GM10266 (cell line): ENCODE measurements at regions not wholly inside any gene's neighbourhood (a gene's known extent, or its start where the extent isn't known, plus 50 kb on each side); places are given as distances from the start of the nearest gene placed in this dataset.

ENCODE experiments used
- DNase-seq: peaks from one replicate; pipeline ENCODE4 v3.0.0; 2012; ENCODE audit errors: extremely low spot score
- CTCF ChIP-seq: IDR thresholded peaks from 2 replicates; pipeline ENCODE4 v1.5.1; 2012; ENCODE audit warnings: mild to moderate bottlenecking, low read depth; ENCODE audit not compliant: control insufficient read depth, insufficient read depth; ENCODE audit errors: missing control alignments

- no peak for DNase-seq
- no peak for TF ChIP-seq CTCF
Measured at GRCh38 chr12:78683031-78683430, 181.5 kb upstream of the SYT1 start.

- TF ChIP-seq CTCF: no peak
- no peak for DNase-seq
Measured at GRCh38 chr12:78683626-78684025, 180.9 kb upstream of the SYT1 start.

- DNase-seq: no peak
- no peak for TF ChIP-seq CTCF
Measured at GRCh38 chr12:78684419-78684818, 180.2 kb upstream of the SYT1 start.

GRCh38 chr12:78695749-78696148 is 168.8 kb upstream of the SYT1 start:
- no peak for TF ChIP-seq CTCF
- DNase-seq: no peak

- TF ChIP-seq CTCF: no peak
- no peak for DNase-seq
Measured at GRCh38 chr12:78696267-78696666, 168.3 kb upstream of the SYT1 start.

- DNase-seq: no peak
- TF ChIP-seq CTCF: no peak
Measured at GRCh38 chr12:78697817-78698415, 166.7 kb upstream of the SYT1 start.

GRCh38 chr12:78698747-78699146 is 165.8 kb upstream of the SYT1 start:
- TF ChIP-seq CTCF: no peak
- DNase-seq: no peak
